ENCODE measurements at regions not wholly inside any gene's neighbourhood (a gene's known extent, or its start where the extent isn't known, plus 50 kb on each side); places are given as distances from the start of the nearest gene placed in this dataset.

GRCh38 chrX:39765327-39765726 is 332.4 kb downstream of the BCOR start:
- Histone ChIP-seq H3K4me3 (ENCODE audit: low read depth in 1 of 3, low read length in 3 of 3) (no peak overlapping the region), H3K4me1 (ENCODE audit: control insufficient read depth in 4 of 4, insufficient read depth in 4 of 4, low read length in 3 of 4) (peaks cover 0 to 2% (median 1%) of the 10 kb centered on the region in 4 donors), H3K36me3 (ENCODE audit: control insufficient read depth in 4 of 4, insufficient read depth in 3 of 4, low read depth in 1 of 4, low read length in 3 of 4) (no peaks in the 10 kb centered on the region), H3K9me3 (ENCODE audit: control insufficient read depth in 4 of 4, low read length in 3 of 4) (no peaks in the 10 kb centered on the region), H3K27ac (ENCODE audit: low read depth in 1 of 2, low read length in 2 of 2) (no peak overlapping the region), H3K27me3 (ENCODE audit: control insufficient read depth in 4 of 4, insufficient read depth in 4 of 4, low read length in 3 of 4) (no peaks in the 10 kb centered on the region), H3K9ac (ENCODE audit: low read depth in 1 of 2, low read length in 2 of 2) (no peak overlapping the region)
- TF ChIP-seq RXRA (IDR thresholded peaks at IDR 0.05) (no peak), CTCF (IDR thresholded peaks at IDR 0.05; ENCODE audit: low read depth, low read length, missing input control) (no peak), GABPA (IDR thresholded peaks at IDR 0.05 in 1 of 2, conservative IDR thresholded peaks at IDR 0.05 in 1 of 2) (no peak), EGR1 (IDR thresholded peaks at IDR 0.05; ENCODE audit: low read depth in 2 of 2) (no peak), HNF4G (IDR thresholded peaks at IDR 0.05) (no peak), YY1 (IDR thresholded peaks at IDR 0.05) (no peak), JUND (IDR thresholded peaks at IDR 0.05) (no peak), RAD21 (IDR thresholded peaks at IDR 0.05) (no peak), SP1 (IDR thresholded peaks at IDR 0.05) (no peak), HNF4A (conservative IDR thresholded peaks at IDR 0.05) (no peak), FOXA1 (IDR thresholded peaks at IDR 0.05) (no peak), MAX (IDR thresholded peaks at IDR 0.05) (no peak), FOXA2 (IDR thresholded peaks at IDR 0.05) (no peak), NR2F2 (IDR thresholded peaks at IDR 0.05) (no peak), REST (IDR thresholded peaks at IDR 0.05) (no peak), TAF1 (conservative IDR thresholded peaks at IDR 0.05) (no peak)
- TF ChIP-seq, protein P1, sequence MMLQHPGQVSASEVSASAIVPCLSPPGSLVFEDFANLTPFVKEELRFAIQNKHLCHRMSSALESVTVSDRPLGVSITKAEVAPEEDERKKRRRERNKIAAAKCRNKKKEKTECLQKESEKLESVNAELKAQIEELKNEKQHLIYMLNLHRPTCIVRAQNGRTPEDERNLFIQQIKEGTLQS (IDR thresholded peaks at IDR 0.05) = no peak
- TF ChIP-seq, protein P2, sequence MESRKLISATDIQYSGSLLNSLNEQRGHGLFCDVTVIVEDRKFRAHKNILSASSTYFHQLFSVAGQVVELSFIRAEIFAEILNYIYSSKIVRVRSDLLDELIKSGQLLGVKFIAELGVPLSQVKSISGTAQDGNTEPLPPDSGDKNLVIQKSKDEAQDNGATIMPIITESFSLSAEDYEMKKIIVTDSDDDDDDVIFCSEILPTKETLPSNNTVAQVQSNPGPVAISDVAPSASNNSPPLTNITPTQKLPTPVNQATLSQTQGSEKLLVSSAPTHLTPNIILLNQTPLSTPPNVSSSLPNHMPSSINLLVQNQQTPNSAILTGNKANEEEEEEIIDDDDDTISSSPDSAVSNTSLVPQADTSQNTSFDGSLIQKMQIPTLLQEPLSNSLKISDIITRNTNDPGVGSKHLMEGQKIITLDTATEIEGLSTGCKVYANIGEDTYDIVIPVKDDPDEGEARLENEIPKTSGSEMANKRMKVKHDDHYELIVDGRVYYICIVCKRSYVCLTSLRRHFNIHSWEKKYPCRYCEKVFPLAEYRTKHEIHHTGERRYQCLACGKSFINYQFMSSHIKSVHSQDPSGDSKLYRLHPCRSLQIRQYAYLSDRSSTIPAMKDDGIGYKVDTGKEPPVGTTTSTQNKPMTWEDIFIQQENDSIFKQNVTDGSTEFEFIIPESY (IDR thresholded peaks at IDR 0.05) = no peak
- WGBS = 80% methylated on average over 7 of the region's 7 CpGs
- no peak for DNase-seq (ENCODE audit: low spot score)
